ENCODE measurements at regions not wholly inside any gene's neighbourhood (a gene's known extent, or its start where the extent isn't known, plus 50 kb on each side); places are given as distances from the start of the nearest gene placed in this dataset.

DNA sequence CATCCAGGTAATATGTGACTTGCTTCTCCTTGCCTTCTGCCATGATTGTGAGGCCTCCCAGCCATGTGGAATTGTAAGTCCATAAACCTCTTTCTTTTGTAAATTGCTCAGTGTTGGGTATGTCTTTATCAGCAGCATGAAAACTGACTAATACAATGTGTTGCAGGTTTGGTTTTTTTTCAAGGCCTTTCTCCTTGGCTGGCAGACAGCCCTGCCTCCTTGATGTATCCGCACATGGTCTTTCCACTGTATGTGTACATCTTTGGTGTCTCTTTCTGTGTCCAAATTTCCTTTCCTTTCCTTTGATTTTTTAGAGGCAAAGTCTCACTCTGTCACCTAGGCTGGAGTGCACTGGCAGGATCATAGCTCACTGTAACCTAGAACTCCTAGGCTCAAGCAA is 260.1 kb downstream of the TUSC7 start:
- no peaks in the 10 kb centered on the region for H3K79me1 ChIP-seq (ENCODE audit: low read depth, low read length)
- H3K36me3 ChIP-seq (ENCODE audit: control insufficient read depth in 2 of 4, insufficient read depth in 4 of 4, low read length in 3 of 4) = no peaks in the 10 kb centered on the region
- H4K20me1 ChIP-seq (replicated peaks in 1 of 2; ENCODE audit: control insufficient read depth in 1 of 2, insufficient read depth in 2 of 2, low read length in 2 of 2) = no peaks in the 10 kb centered on the region
- no peak overlapping the region for H3K4ac ChIP-seq (replicated peaks; ENCODE audit: insufficient read length, low read depth, low read length)
- no peak overlapping the region for H2BK5ac ChIP-seq (ENCODE audit: low read depth, low read length)
- ChIA-PET POLR2A (ENCODE audit: partially characterized antibody) (no interaction called here), CTCF (ENCODE audit: partially characterized antibody) (interaction anchor here (0.6 kb wide), 1 partner anchor 11 kb away, joined by 3 read pairs; no protein-coding TSS in a partner anchor)
- WGBS, 2 experiments (ENCODE audit: extremely low coverage in 1 of 2, insufficient coverage in 1 of 2, insufficient read length in 1 of 2, insufficient replicate concordance in 2 of 2, low coverage in 1 of 2, low lambda C conversion rate in 2 of 2, missing lambda C conversion rate in 1 of 2) = 71% methylated on average over 1 of the region's 1 CpG; no CpG with 5 or more reads in 1 of the 2 experiments
- no peak overlapping the region for H2AK5ac ChIP-seq (ENCODE audit: low read depth, low read length)
- H4K5ac ChIP-seq (ENCODE audit: insufficient read length, low read depth, low read length) = no peak overlapping the region
- H3K4me1 ChIP-seq (replicated peaks in 1 of 4; ENCODE audit: control insufficient read depth in 3 of 4, insufficient read depth in 4 of 4, low read length in 3 of 4) = no peaks in the 10 kb centered on the region
- H3K18ac ChIP-seq (ENCODE audit: extremely low read depth, low read length) = no peak overlapping the region
- H3K56ac ChIP-seq (replicated peaks; ENCODE audit: insufficient read length, low read depth, low read length) = no peak overlapping the region
- no peaks in the 10 kb centered on the region for H3K79me2 ChIP-seq (ENCODE audit: control insufficient read depth in 1 of 2, insufficient read depth in 2 of 2, low read length in 2 of 2)
- H3K27me3 ChIP-seq (replicated peaks in 1 of 4; ENCODE audit: control insufficient read depth in 3 of 4, extremely low read depth in 1 of 4, insufficient read depth in 3 of 4, low read length in 3 of 4) = peaks cover 0 to 1% (median 0%) of the 10 kb centered on the region in 4 experiments; a peak in 1 of 7 replicates
- H3K23me2 ChIP-seq (ENCODE audit: low read depth, low read length) = no peaks in the 10 kb centered on the region
- no peak overlapping the region for H3K23ac ChIP-seq (ENCODE audit: insufficient read length)
- H2AFZ ChIP-seq (ENCODE audit: low read length) = no peak overlapping the region
- DNase-seq (ENCODE audit: low read depth in 1 of 2, low spot score in 2 of 2) = no peak
- H3K4me3 ChIP-seq (ENCODE audit: extremely low read depth in 1 of 4, insufficient read depth in 2 of 4, low read depth in 3 of 4, low read length in 4 of 4) = no peak overlapping the region
- H3K14ac ChIP-seq (ENCODE audit: insufficient read length) = no peak overlapping the region
- H3K9me3 ChIP-seq (ENCODE audit: insufficient read depth in 2 of 2, low read depth in 1 of 2, low read length in 1 of 2) = no peaks in the 10 kb centered on the region
- H4K8ac ChIP-seq (ENCODE audit: extremely low read depth, insufficient read depth, low read length) = no peak overlapping the region
- no peak overlapping the region for H3K4me2 ChIP-seq (ENCODE audit: insufficient read depth in 1 of 2, low read depth in 2 of 2, low read length in 2 of 2)
- H2BK12ac ChIP-seq (ENCODE audit: low read depth, low read length) = no peak overlapping the region
- FAIRE-seq = no peak
- no peak overlapping the region for H2BK15ac ChIP-seq (ENCODE audit: low read length)
- H3K27ac ChIP-seq (ENCODE audit: low read depth, low read length) = no peak overlapping the region
- H2BK20ac ChIP-seq (ENCODE audit: low read length) = no peak overlapping the region
- no peak overlapping the region for H4K91ac ChIP-seq (replicated peaks; ENCODE audit: insufficient read length, low read length)
- H3K9ac ChIP-seq (replicated peaks in 1 of 4; ENCODE audit: extremely low read depth in 1 of 4, low read depth in 3 of 4, low read length in 3 of 4) = no peak overlapping the region
- H2BK120ac ChIP-seq (replicated peaks; ENCODE audit: low read depth, low read length) = no peak overlapping the region
- no peak for TF ChIP-seq PHF8 (conservative IDR thresholded peaks at IDR 0.05; ENCODE audit: low read depth, low read length)
- TF ChIP-seq BRCA1 (IDR thresholded peaks at IDR 0.05; ENCODE audit: low read depth, low read length) = no peak
- no peak for TF ChIP-seq SP1 (IDR thresholded peaks at IDR 0.05; ENCODE audit: low read depth, low read length)
- TF ChIP-seq SP2 (IDR thresholded peaks at IDR 0.05; ENCODE audit: low read length) = no peak
- TF ChIP-seq GABPA (IDR thresholded peaks at IDR 0.05; ENCODE audit: borderline replicate concordance, insufficient read depth, low read length) = no peak
